CD14-positive monocyte (primary cell): ENCODE measurements at regions not wholly inside any gene's neighbourhood (a gene's known extent, or its start where the extent isn't known, plus 50 kb on each side); places are given as distances from the start of the nearest gene placed in this dataset.
"Not testable (repeated sequence)": the region's sequence is repeated elsewhere in the genome, so short reads cannot be mapped to it uniquely, and the experiment has no call there.

ENCODE experiments used
- DNase-seq, 3 donors: peaks; one replicate each; pipeline ENCODE4 v3.0.0-alpha.2; 2011 to 2022
- H2AFZ ChIP-seq: 2 replicates; pipeline ENCODE4 v1.6.0; 2012; ENCODE audit warnings: mild to moderate bottlenecking, low read depth, low read length, inconsistent platforms; ENCODE audit not compliant: insufficient read depth, poor library complexity, severe bottlenecking
- H3K27ac ChIP-seq, 2 donors: 1 replicate in 1 of 2; 2 replicates in 1 of 2; pipeline ENCODE4 v1.5.1; 2012 to 2013; ENCODE audit warnings: low read length in 2 of 2, control low read depth in 1 of 2, inconsistent platforms in 1 of 2, low read depth in 1 of 2, mild to moderate bottlenecking in 1 of 2
- H3K27me3 ChIP-seq, 2 donors: one replicate each; pipeline versions ENCODE4 v1.6.0 to v1.6.1; 2011 to 2013; ENCODE audit warnings: low read length in 2 of 2; ENCODE audit not compliant: control insufficient read depth in 2 of 2, insufficient read depth in 2 of 2
- H3K36me3 ChIP-seq, 2 donors: replicated peaks in 1 of 2; 1 replicate in 1 of 2; 2 replicates in 1 of 2; pipeline versions ENCODE4 v1.5.1 to v1.6.1; 2012 to 2013; ENCODE audit warnings: low read length in 2 of 2, control low read depth in 1 of 2, inconsistent platforms in 1 of 2, mild to moderate bottlenecking in 1 of 2; ENCODE audit not compliant: insufficient read depth in 2 of 2, control insufficient read depth in 1 of 2
- H3K4me1 ChIP-seq, 2 donors: 1 replicate in 1 of 2; 2 replicates in 1 of 2; pipeline versions ENCODE4 v1.5.1 to v1.6.1; 2012 to 2013; ENCODE audit warnings: low read length in 2 of 2, control low read depth in 1 of 2, inconsistent platforms in 1 of 2, mild to moderate bottlenecking in 1 of 2, moderate library complexity in 1 of 2; ENCODE audit not compliant: insufficient read depth in 2 of 2, control insufficient read depth in 1 of 2
- H3K4me2 ChIP-seq: replicated peaks from 2 replicates; pipeline ENCODE3; 2012; ENCODE audit warnings: low read length, moderate library complexity, mild to moderate bottlenecking; ENCODE audit not compliant: poor library complexity, severe bottlenecking; ENCODE audit errors: extremely low read depth
- H3K4me3 ChIP-seq, 3 experiments: fragments of 200-600 bp in 1 of 3; sonication (generic) in 1 of 3; replicated peaks in 1 of 3; 1 replicate in 2 of 3; 2 replicates in 1 of 3; pipeline ENCODE4 v1.5.1; 2011 to 2013; ENCODE audit warnings: low read length in 3 of 3, mild to moderate bottlenecking in 3 of 3, control low read depth in 2 of 3, low read depth in 2 of 3, inconsistent platforms in 1 of 3, moderate library complexity in 1 of 3
- H3K79me2 ChIP-seq: 2 replicates; pipeline ENCODE4 v1.6.0; 2012; ENCODE audit warnings: mild to moderate bottlenecking, control low read depth, inconsistent platforms, low read length, moderate library complexity; ENCODE audit not compliant: insufficient read depth
- H3K9ac ChIP-seq: 2 replicates; pipeline ENCODE4 v1.6.0; 2017; ENCODE audit warnings: low read length, mild to moderate bottlenecking; ENCODE audit not compliant: insufficient read depth, poor library complexity, severe bottlenecking
- H3K9me3 ChIP-seq, 2 donors: replicated peaks in 1 of 2; 1 replicate in 1 of 2; 2 replicates in 1 of 2; pipeline versions ENCODE4 v1.5.1 to v1.6.1; 2012 to 2013; ENCODE audit warnings: low read length in 2 of 2, control low read depth in 1 of 2; ENCODE audit not compliant: control insufficient read depth in 1 of 2, insufficient read depth in 1 of 2
- H4K20me1 ChIP-seq: 2 replicates; pipeline ENCODE4 v1.6.0; 2012; ENCODE audit warnings: mild to moderate bottlenecking, low read length, control low read depth, moderate library complexity; ENCODE audit not compliant: insufficient read depth
- H3K27ac Mint-ChIP-seq, 7 donors: one replicate each; pipeline ENCODE4 v1.8.0; 2020; ENCODE audit warnings: mild to moderate bottlenecking in 7 of 7, mixed read lengths in 7 of 7, moderate library complexity in 6 of 7, inconsistent platforms in 2 of 7
- H3K27me3 Mint-ChIP-seq, 3 donors: one replicate each; pipeline ENCODE4 v1.8.0; 2021 to 2022; ENCODE audit warnings: low read depth in 3 of 3, mild to moderate bottlenecking in 3 of 3, mixed read lengths in 3 of 3, moderate library complexity in 3 of 3, inconsistent platforms in 1 of 3
- H3K36me3 Mint-ChIP-seq, 2 donors: one replicate each; pipeline ENCODE4 v1.8.0; 2020; ENCODE audit warnings: mixed read lengths in 2 of 2, inconsistent platforms in 1 of 2, mild to moderate bottlenecking in 1 of 2
- H3K4me1 Mint-ChIP-seq: one replicate; pipeline ENCODE4 v1.8.0; 2020; ENCODE audit warnings: mild to moderate bottlenecking, mixed read lengths
- H3K4me3 Mint-ChIP-seq, 2 donors: one replicate each; pipeline ENCODE4 v1.8.0; 2020; ENCODE audit warnings: mild to moderate bottlenecking in 2 of 2, mixed read lengths in 2 of 2, moderate library complexity in 1 of 2
- H3K9me3 Mint-ChIP-seq, 7 donors: one replicate each; pipeline ENCODE4 v1.8.0; 2020 to 2022; ENCODE audit warnings: mixed read lengths in 7 of 7, mild to moderate bottlenecking in 6 of 7, moderate library complexity in 6 of 7, inconsistent platforms in 2 of 7
- CTCF ChIP-seq: fragments of 200-600 bp; IDR thresholded peaks from one replicate; pipeline ENCODE4 v1.8.0; 2022; ENCODE audit warnings: antibody characterized with exemption, mild to moderate bottlenecking
- WGBS: methylation state at CpG from one replicate; pipeline ENCODE4 v1.1.5; 2013; ENCODE audit warnings: missing lambda C conversion rate; ENCODE audit not compliant: insufficient coverage; 5-methylcytosine and 5-hydroxymethylcytosine counted together
- intact Hi-C, 2 donors: fragments of 100-400 bp; cut with micrococcal nuclease; formaldehyde crosslinking; loops; one replicate each; pipeline versions ENCODE4 v1.15.0 to v1.15.1; 2023

- no peak overlapping the region for H3K4me2 ChIP-seq
- Mint-ChIP-seq H3K9me3 (peaks cover 0 to 3% (median 0%) of the 10 kb centered on the region in 7 donors), H3K36me3 (no peaks in the 10 kb centered on the region), H3K27me3 (peaks cover 0 to 6% (median 3%) of the 10 kb centered on the region in 3 donors), H3K27ac (no peak overlapping the region), H3K4me3 (no peak overlapping the region), H3K4me1 (no peaks in the 10 kb centered on the region)
- intact Hi-C loops = no loop called here
- no peak overlapping the region for H2AFZ ChIP-seq
- no peaks in the 10 kb centered on the region for H4K20me1 ChIP-seq
- H3K9me3 ChIP-seq = no peaks in the 10 kb centered on the region
- H3K27me3 ChIP-seq = no peaks in the 10 kb centered on the region
- H3K4me1 ChIP-seq = no peaks in the 10 kb centered on the region
- H3K79me2 ChIP-seq = no peaks in the 10 kb centered on the region
- no peak for TF ChIP-seq CTCF
- no peaks in the 10 kb centered on the region for H3K36me3 ChIP-seq
- no CpG with 5 or more reads among the region's 5 CpGs for WGBS
- H3K4me3 ChIP-seq = no peak overlapping the region
- DNase-seq = no peak
- no peak overlapping the region for H3K27ac ChIP-seq
- H3K9ac ChIP-seq = no peak overlapping the region
These were observed 128.7 kb upstream of the MB21D2 start for GRCh38 chr3:193046371-193046770.

- no CpG with 5 or more reads among the region's 1 CpG for WGBS
- H4K20me1 ChIP-seq, DNase-seq, H3K4me3 ChIP-seq, H3K27ac ChIP-seq, H3K27me3 Mint-ChIP-seq, H3K4me1 ChIP-seq, H3K9me3 ChIP-seq, H3K36me3 ChIP-seq, H3K27ac Mint-ChIP-seq, H3K9me3 Mint-ChIP-seq, H3K4me3 Mint-ChIP-seq, H3K36me3 Mint-ChIP-seq, H3K79me2 ChIP-seq, H3K9ac ChIP-seq, H3K4me1 Mint-ChIP-seq, H3K4me2 ChIP-seq, H2AFZ ChIP-seq, intact Hi-C loops, H3K27me3 ChIP-seq: not testable (repeated sequence)
These were observed 129.8 kb upstream of the MB21D2 start for GRCh38 chr3:193047461-193047860.
